ACC112 (cell line): ENCODE measurements at regions not wholly inside any gene's neighbourhood (a gene's known extent, or its start where the extent isn't known, plus 50 kb on each side); places are given as distances from the start of the nearest gene placed in this dataset.
A peak's percentile ranks its signal among the peaks of the same experiment; 100 is the strongest.

ENCODE experiments used
- H2AFZ ChIP-seq: fragments of 200-600 bp; sonication (generic); one replicate; pipeline ENCODE4 v1.6.0; 2017; ENCODE audit warnings: antibody characterized with exemption, low read length; ENCODE audit not compliant: unreplicated experiment
- H3K27ac ChIP-seq: fragments of 200-600 bp; sonication (generic); 2 replicates; pipeline ENCODE4 v1.5.1; 2014; ENCODE audit warnings: low read depth, mild to moderate bottlenecking, antibody characterized with exemption, low read length, moderate library complexity
- H3K27me3 ChIP-seq: fragments of 200-600 bp; sonication (generic); 2 replicates; pipeline ENCODE4 v1.6.1; 2014; ENCODE audit warnings: mild to moderate bottlenecking, antibody characterized with exemption, low read length, moderate library complexity, mixed read lengths; ENCODE audit not compliant: insufficient read depth
- H3K36me3 ChIP-seq: fragments of 200-600 bp; sonication (generic); 2 replicates; pipeline ENCODE4 v1.6.1; 2016; ENCODE audit warnings: mild to moderate bottlenecking, antibody characterized with exemption, low read length, moderate library complexity, mixed read lengths; ENCODE audit not compliant: insufficient read depth
- H3K4me1 ChIP-seq: fragments of 200-600 bp; sonication (generic); one replicate; pipeline ENCODE4 v1.6.1; 2016; ENCODE audit warnings: low read length, mixed read lengths; ENCODE audit not compliant: insufficient read depth, unreplicated experiment, control insufficient read depth
- H3K4me3 ChIP-seq: fragments of 200-600 bp; sonication (generic); 2 replicates; pipeline ENCODE4 v1.5.1; 2014; ENCODE audit warnings: mild to moderate bottlenecking, low read depth, low read length
- H3K79me2 ChIP-seq: fragments of 200-600 bp; sonication (generic); one replicate; pipeline ENCODE4 v1.6.0; 2016; ENCODE audit warnings: low read length; ENCODE audit not compliant: control insufficient read depth, unreplicated experiment, insufficient read depth

DNA sequence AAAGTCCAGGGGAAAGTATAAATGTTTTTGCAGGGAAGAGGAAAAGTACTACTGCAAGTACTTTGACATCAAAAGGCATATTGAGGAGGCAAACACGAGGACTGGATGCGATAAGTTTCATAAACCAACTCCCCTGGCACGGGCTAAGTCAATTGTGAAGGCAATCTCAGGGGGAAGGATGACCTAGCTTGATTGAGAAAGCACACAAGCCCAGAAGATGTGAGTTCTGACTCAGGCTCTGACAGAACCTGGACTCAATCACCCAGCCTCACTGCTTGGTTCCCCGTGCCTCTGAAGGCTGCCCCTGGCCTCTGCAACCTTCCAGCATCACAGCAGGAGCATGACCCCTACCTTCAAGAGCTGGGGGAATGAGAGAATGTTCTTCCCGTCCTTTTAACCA, 93.2 kb upstream of the ZNF438 start:
- H3K79me2 ChIP-seq, result no peaks in the 10 kb centered on the region
- peaks cover 33% of the 10 kb centered on the region for H3K4me1 ChIP-seq
- no peak overlapping the region for H3K27ac ChIP-seq
- H3K36me3 ChIP-seq, result no peaks in the 10 kb centered on the region
- H3K27me3 ChIP-seq, result no peaks in the 10 kb centered on the region
- H2AFZ ChIP-seq, result no peak overlapping the region
- H3K4me3 ChIP-seq, result no peak overlapping the region

DNA sequence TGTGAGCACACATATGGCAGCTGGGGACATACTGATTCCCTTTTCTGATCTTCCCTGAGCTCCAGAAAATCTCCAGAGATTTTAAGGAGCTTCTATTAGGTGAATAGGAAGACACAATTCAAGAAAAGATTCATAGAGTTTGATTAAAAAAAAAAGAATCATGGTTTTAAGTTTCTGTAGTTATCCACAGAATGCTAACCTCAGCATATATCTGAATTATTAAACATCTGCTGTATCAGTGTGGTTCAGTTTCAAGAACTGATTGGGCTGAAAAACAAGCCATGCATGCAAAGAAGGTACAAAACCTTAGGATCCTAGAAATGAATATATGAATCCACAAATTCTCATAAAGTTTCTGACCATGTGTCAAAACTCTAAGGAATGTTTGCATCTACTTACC, 94.1 kb upstream of the ZNF438 start:
- Histone ChIP-seq H2AFZ (no peak overlapping the region), H3K4me1 (peaks cover 28% of the 10 kb centered on the region), H3K4me3 (no peak overlapping the region), H3K36me3 (no peaks in the 10 kb centered on the region), H3K79me2 (no peaks in the 10 kb centered on the region), H3K27ac (no peak overlapping the region), H3K27me3 (no peaks in the 10 kb centered on the region)

DNA sequence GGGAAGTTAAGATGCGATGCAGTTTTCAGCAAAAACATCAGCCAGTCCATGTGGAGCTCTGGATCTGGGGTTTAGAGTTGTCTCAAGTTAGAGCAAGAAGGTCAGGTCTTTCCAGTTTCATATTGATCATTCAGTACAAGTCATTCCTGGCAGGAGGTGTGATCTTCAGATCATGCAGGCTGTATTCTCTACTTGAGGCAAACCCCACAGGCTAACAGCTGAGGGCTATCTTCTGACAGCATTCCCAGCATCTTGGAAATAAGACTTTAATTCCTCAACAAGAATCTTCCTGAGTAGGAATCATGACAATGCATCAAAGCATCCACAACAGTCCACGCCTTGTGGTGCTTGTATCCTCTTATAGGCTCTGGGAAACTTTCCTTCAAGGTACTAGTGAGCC, 94.9 kb upstream of the ZNF438 start:
- Histone ChIP-seq H3K36me3 (no peaks in the 10 kb centered on the region), H3K27me3 (no peaks in the 10 kb centered on the region), H3K27ac (no peak overlapping the region), H2AFZ (no peak overlapping the region), H3K4me3 (no peak overlapping the region), H3K4me1 (peaks cover 20% of the 10 kb centered on the region), H3K79me2 (no peaks in the 10 kb centered on the region)

DNA sequence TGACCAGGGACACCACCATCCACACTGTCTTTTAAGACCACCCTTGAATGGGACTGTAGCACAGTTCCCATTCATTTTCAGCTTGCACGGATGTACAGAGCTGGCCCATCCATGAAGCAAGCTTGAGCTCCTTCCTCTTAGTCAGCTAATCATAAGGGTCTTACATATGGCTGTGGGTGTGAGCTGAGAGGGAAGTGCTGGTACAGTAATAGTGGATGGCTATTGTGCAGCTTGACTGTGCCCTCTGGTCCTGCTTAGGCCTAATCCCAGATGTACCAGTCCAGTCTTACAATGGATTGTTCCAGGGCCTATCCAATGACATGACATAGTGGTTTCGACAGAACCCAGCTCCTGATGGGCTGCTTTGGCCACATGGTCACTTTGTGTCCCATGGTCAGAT, 96.9 kb upstream of the ZNF438 start:
- no peak overlapping the region for H2AFZ ChIP-seq
- no peak overlapping the region for H3K4me3 ChIP-seq
- no peaks in the 10 kb centered on the region for H3K36me3 ChIP-seq
- peak overlapping the region; percentile 39 for H3K27ac ChIP-seq
- no peaks in the 10 kb centered on the region for H3K79me2 ChIP-seq
- H3K4me1 ChIP-seq, result peaks cover 11% of the 10 kb centered on the region
- no peaks in the 10 kb centered on the region for H3K27me3 ChIP-seq

DNA sequence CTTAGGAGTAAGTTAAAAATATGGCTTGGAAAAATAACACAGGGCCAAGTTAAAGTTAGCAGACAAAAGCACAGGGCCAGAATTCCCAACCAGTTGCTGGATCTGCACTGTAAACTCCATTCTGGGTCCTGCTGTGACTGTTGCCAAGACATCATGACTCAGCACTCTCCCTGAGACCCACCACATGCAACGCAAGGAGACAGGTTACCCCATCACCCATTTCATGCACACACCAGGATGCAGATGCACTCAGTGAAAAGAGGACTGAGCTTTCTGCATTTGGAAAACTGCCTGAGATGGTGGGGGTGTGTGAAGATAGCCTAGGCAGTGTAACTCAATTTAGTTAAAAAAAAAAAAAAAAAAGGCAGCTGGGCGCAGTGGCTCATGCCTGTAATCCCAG, 97.6 kb upstream of the ZNF438 start:
- H3K27ac ChIP-seq, result peak overlapping the region; percentile 39
- peak overlapping the region; percentile 41 for H2AFZ ChIP-seq
- no peaks in the 10 kb centered on the region for H3K79me2 ChIP-seq
- no peaks in the 10 kb centered on the region for H3K36me3 ChIP-seq
- H3K27me3 ChIP-seq, result no peaks in the 10 kb centered on the region
- no peak overlapping the region for H3K4me3 ChIP-seq
- peaks cover 16% of the 10 kb centered on the region for H3K4me1 ChIP-seq

DNA sequence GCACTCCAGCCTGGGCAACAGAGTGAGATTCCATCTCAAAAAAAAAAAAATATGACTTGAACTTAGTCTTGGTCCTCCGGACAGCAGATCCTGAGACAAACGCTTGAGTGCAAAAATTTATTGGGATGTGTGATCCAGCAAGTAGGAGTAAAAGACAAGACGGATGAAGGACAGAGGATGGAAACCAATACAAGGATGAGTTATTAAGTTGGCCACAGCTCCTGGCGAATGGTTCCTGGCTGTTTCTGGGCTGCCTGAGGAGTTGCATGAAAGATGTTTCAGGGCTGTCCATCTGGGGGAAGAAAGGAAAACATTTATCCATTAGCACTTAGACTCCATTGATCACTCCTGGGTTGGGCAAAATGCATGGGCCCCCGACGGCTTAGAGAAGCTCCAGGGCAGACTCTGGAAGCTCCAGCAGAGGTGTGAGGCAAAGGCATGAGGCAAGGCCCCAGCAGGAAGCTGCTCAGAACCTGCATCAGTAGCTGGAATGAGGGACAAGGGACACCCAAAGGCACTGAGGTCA, 98.3 kb upstream of the ZNF438 start:
- no peaks in the 10 kb centered on the region for H3K79me2 ChIP-seq
- peaks cover 23% of the 10 kb centered on the region for H3K4me1 ChIP-seq
- no peak overlapping the region for H3K27ac ChIP-seq
- no peak overlapping the region for H2AFZ ChIP-seq
- H3K36me3 ChIP-seq, result no peaks in the 10 kb centered on the region
- H3K27me3 ChIP-seq, result no peaks in the 10 kb centered on the region
- H3K4me3 ChIP-seq, result no peak overlapping the region

DNA sequence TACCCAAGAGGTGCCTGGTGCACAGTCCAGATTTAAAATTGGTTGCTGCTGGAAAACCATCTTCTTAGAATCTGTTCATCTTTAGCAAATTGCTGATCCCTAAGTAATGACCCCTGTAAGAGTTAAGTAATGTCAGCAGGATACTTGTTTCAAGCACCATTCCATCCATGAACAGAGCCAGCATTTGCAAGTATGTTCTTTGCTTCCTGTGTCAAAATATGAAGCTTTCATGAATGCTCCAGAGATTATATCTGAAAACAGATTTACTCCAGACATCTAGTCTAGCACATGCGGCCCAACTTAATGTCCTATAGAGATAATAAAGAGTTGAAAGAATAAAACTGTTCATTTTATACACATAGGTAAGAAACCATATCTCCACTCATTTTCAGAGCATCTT, 98.7 kb upstream of the ZNF438 start:
- Histone ChIP-seq H3K4me1 (peaks cover 26% of the 10 kb centered on the region), H3K27ac (no peak overlapping the region), H3K79me2 (no peaks in the 10 kb centered on the region), H2AFZ (no peak overlapping the region), H3K36me3 (no peaks in the 10 kb centered on the region), H3K4me3 (no peak overlapping the region), H3K27me3 (no peaks in the 10 kb centered on the region)

DNA sequence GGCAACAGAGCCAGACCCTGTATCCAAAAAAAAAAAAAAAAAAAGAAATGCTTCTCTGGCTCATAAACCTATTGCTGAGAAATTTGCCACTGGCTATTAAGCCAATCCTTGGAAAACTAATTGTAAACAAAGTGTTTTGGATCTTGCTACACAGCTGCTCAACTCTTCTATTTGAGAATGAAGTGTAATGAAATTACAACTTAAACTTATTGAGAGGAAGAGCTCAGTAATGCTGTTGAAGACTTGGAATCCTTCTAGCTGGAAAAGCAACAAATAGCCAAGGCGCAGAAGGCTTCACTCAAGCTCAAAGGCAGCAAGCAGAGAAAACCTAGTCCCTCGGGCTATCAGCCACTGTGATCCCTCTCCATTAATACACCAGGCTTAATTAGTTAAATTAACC, 99.6 kb upstream of the ZNF438 start:
- Histone ChIP-seq H3K27me3 (no peaks in the 10 kb centered on the region), H3K4me1 (peaks cover 26% of the 10 kb centered on the region), H2AFZ (no peak overlapping the region), H3K79me2 (no peaks in the 10 kb centered on the region), H3K27ac (no peak overlapping the region), H3K36me3 (no peaks in the 10 kb centered on the region), H3K4me3 (no peak overlapping the region)

DNA sequence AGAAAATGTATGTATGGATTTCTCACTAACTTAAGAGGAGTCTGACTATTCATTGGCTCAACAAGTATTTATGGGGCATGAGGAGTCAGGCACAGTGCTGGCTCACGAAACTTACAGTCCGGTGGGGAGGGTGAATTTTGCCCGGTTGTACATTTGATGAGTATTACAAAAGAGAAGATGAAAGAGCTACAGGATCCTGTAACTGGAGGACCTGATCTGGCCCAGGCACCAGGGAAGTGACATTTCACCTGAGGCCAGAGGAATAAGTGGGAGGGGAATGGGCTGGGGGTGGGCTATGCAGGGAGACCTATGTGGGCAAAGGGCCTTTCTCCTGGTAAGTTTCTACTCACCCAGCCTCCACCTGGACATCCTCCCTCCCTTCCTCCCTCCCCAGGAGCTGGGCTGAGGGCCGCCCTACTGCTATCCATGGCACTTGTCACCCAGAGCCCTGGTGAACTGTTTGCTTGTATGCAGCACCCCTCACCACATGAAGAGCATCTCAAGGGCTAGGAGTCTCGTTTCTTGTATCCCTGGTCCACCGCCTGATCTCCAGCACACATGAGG, 101.1 kb upstream of the ZNF438 start:
- H3K4me1 ChIP-seq, result peaks cover 26% of the 10 kb centered on the region
- no peaks in the 10 kb centered on the region for H3K79me2 ChIP-seq
- H2AFZ ChIP-seq, result no peak overlapping the region
- no peak overlapping the region for H3K4me3 ChIP-seq
- H3K27ac ChIP-seq, result no peak overlapping the region
- no peaks in the 10 kb centered on the region for H3K36me3 ChIP-seq
- no peaks in the 10 kb centered on the region for H3K27me3 ChIP-seq

DNA sequence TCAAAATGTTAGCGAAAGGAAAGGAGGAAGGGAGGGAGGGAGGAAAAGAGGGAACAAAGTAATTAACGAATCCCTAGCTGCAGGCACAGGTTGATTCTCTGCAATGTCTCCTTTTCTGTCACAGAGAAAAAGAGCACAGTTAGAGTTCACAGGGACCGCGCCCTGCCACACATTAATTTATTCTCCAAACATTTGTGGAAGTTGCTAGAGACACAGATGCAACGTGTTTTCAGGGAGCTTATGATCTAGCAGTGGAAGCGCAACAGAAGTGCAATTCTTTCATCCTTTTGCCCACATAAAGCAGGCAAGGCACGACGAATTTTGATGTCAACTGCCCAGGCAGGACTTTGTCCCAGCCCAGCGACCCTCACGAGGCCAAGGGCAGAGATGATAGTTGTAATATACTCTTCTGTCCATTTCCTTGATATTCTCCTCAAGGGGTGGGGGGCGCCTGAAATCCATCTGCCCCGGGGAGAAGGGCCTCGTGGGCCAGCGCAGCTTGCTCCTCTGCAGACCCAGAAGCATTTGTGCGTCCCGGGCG, 101.7 kb upstream of the ZNF438 start:
- H3K36me3 ChIP-seq, result no peaks in the 10 kb centered on the region
- H3K4me3 ChIP-seq, result peak overlapping the region; percentile 76
- H3K4me1 ChIP-seq, result peaks cover 26% of the 10 kb centered on the region
- H3K27me3 ChIP-seq, result no peaks in the 10 kb centered on the region
- no peak overlapping the region for H3K27ac ChIP-seq
- H2AFZ ChIP-seq, result peak overlapping the region; percentile 60
- H3K79me2 ChIP-seq, result no peaks in the 10 kb centered on the region

DNA sequence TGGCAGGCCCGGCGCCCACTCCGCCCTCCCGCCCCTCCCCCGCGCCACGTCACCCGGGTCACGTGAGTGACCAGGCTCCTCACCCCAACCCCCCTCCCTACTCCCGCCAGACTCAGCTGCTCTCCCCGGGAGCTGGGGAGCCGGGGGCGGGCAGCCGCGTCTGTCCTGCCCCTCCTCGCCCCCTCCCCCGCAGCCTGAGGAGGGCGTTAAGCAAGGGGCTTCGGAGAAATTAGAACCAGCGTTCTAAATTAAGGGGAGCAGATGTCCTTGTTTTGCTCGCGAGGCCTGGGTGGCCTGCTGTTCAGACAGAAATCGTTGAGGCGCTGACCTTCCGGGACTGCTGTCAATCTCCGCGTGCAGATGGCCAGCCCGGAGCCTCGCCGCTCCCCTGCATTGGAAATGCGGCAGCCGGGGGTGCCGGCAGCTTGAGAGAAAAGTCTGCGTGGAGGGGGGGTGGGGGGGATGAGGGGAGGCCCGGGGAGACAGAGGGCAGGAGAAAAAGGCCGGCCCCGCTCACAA, 102.2 kb upstream of the ZNF438 start:
- Histone ChIP-seq H3K79me2 (no peaks in the 10 kb centered on the region), H3K27ac (peak overlapping the region; percentile 57; the same call in 1 of the 2 replicates), H3K4me3 (peak overlapping the region; percentile 76), H3K27me3 (no peaks in the 10 kb centered on the region), H2AFZ (peak overlapping the region; percentile 89), H3K36me3 (no peaks in the 10 kb centered on the region), H3K4me1 (peaks cover 24% of the 10 kb centered on the region)
